ENCODE measurements at regions not wholly inside any gene's neighbourhood (a gene's known extent, or its start where the extent isn't known, plus 50 kb on each side); places are given as distances from the start of the nearest gene placed in this dataset.

DNA sequence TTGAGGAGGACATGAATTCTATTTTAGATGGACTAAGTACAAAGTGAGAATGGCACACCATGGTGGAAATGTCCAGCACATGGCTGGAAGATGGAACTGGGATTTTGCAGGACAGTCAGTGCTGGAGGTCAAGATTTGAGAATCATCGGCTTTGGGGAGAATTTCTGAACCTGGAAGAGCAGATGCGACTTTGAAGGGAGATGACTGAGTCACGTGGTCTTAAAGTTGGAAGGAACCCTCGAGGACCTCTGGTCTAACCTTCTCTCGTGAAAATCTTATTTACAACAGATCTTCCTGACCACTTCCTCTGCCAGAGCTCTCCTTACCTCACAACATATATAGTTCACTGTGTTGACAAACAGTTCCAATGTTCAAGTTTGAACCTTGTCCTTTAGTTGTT, 415.4 kb downstream of the ATP23 start:
- Histone ChIP-seq H3K4me2 (ENCODE audit: low read length) (no peak overlapping the region), H3K9me2 (ENCODE audit: insufficient read depth) (no peaks in the 10 kb centered on the region), H4K20me1 (ENCODE audit: insufficient read depth) (no peaks in the 10 kb centered on the region), H3K4me1 (ENCODE audit: control insufficient read depth in 1 of 2, insufficient read depth in 2 of 2, low read length in 2 of 2) (no peaks in the 10 kb centered on the region), H3K9ac (ENCODE audit: low read length) (no peak overlapping the region), H2AFZ (ENCODE audit: low read depth, low read length, poor library complexity, severe bottlenecking) (no peak overlapping the region), H3K36me3 (ENCODE audit: control insufficient read depth in 1 of 2, insufficient read depth in 2 of 2, low read length in 2 of 2) (no peaks in the 10 kb centered on the region), H3K27me3 (ENCODE audit: insufficient read depth, low read length) (no peaks in the 10 kb centered on the region), H3K79me2 (ENCODE audit: insufficient read depth, low read length) (no peaks in the 10 kb centered on the region), H3K4me3 (replicated peaks in 1 of 2; ENCODE audit: low read depth in 1 of 2, low read length in 2 of 2) (no peak overlapping the region), H3K27ac (ENCODE audit: low read depth, low read length) (no peak overlapping the region), H3K9me3 (ENCODE audit: control insufficient read depth in 1 of 2, insufficient read depth in 1 of 2, low read depth in 1 of 2, low read length in 2 of 2) (no peaks in the 10 kb centered on the region)
- no TSS peak for BruUV-seq (replicated peaks)
- intact Hi-C loops (cut with micrococcal nuclease): no loop called here
- ATAC-seq (no peak), DNase-seq (ENCODE audit: low read depth, low spot score) (no peak)
- ChIA-PET POLR2A (no interaction called here), CTCF (no interaction called here), RAD21 (ENCODE audit: low non-redundant PET in 1 of 2, low total read pairs in 2 of 2, uncharacterized antibody in 2 of 2, unreplicated experiment in 2 of 2) (no interaction called here)
- no peak for TF ChIP-seq RAD21 (IDR thresholded peaks at IDR 0.05; ENCODE audit: low read depth)
- TF ChIP-seq SP1 (IDR thresholded peaks at IDR 0.05; ENCODE audit: low read depth): no peak
- no peak for TF ChIP-seq JUND (IDR thresholded peaks at IDR 0.05)
- TF ChIP-seq EZH2phosphoT487 (IDR thresholded peaks at IDR 0.05; ENCODE audit: borderline replicate concordance): no peak
- TF ChIP-seq, protein P1, sequence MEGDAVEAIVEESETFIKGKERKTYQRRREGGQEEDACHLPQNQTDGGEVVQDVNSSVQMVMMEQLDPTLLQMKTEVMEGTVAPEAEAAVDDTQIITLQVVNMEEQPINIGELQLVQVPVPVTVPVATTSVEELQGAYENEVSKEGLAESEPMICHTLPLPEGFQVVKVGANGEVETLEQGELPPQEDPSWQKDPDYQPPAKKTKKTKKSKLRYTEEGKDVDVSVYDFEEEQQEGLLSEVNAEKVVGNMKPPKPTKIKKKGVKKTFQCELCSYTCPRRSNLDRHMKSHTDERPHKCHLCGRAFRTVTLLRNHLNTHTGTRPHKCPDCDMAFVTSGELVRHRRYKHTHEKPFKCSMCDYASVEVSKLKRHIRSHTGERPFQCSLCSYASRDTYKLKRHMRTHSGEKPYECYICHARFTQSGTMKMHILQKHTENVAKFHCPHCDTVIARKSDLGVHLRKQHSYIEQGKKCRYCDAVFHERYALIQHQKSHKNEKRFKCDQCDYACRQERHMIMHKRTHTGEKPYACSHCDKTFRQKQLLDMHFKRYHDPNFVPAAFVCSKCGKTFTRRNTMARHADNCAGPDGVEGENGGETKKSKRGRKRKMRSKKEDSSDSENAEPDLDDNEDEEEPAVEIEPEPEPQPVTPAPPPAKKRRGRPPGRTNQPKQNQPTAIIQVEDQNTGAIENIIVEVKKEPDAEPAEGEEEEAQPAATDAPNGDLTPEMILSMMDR (IDR thresholded peaks at IDR 0.05 in 2 of 3, conservative IDR thresholded peaks at IDR 0.05 in 1 of 3; ENCODE audit: borderline replicate concordance in 1 of 3, insufficient read depth in 1 of 3, low read depth in 2 of 3, low read length in 2 of 3): no peak
- no peak for TF ChIP-seq POLR2A (IDR thresholded peaks at IDR 0.05; ENCODE audit: borderline replicate concordance, extremely low read depth, insufficient read depth, insufficient read length)
- TF ChIP-seq ELF1 (IDR thresholded peaks at IDR 0.05; ENCODE audit: borderline replicate concordance, low read depth): no peak
- TF ChIP-seq SIN3A (IDR thresholded peaks at IDR 0.05; ENCODE audit: low read depth): no peak
- no peak for TF ChIP-seq FOSL1 (IDR thresholded peaks at IDR 0.05; ENCODE audit: low read depth)

DNA sequence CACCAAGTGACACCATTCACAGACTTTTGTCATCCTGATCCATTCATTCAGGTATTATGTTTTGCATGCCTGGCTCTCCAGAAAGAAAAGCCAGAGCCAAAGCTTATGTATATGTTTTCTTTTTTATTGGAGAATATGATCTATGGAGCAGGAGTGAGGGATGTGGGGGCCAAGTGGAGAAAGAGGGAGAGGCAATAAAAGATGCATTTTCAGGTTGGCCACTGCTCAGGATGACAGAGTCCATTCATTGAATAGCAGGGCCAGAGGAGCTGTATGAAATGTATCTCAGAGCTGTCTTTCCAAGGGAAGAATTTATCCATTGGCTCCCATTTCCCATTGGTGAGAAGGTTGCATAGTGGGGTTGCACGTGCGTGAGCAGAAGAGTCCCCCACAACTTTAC, 416.1 kb downstream of the ATP23 start:
- intact Hi-C loops (cut with micrococcal nuclease): no loop called here
- Histone ChIP-seq H3K36me3 (ENCODE audit: control insufficient read depth in 1 of 2, insufficient read depth in 2 of 2, low read length in 2 of 2) (no peaks in the 10 kb centered on the region), H3K27ac (ENCODE audit: low read depth, low read length) (no peak overlapping the region), H3K9me3 (ENCODE audit: control insufficient read depth in 1 of 2, insufficient read depth in 1 of 2, low read depth in 1 of 2, low read length in 2 of 2) (no peaks in the 10 kb centered on the region), H3K4me2 (ENCODE audit: low read length) (no peak overlapping the region), H3K9ac (ENCODE audit: low read length) (no peak overlapping the region), H3K4me3 (replicated peaks in 1 of 2; ENCODE audit: low read depth in 1 of 2, low read length in 2 of 2) (no peak overlapping the region), H3K4me1 (ENCODE audit: control insufficient read depth in 1 of 2, insufficient read depth in 2 of 2, low read length in 2 of 2) (no peaks in the 10 kb centered on the region), H2AFZ (ENCODE audit: low read depth, low read length, poor library complexity, severe bottlenecking) (no peak overlapping the region), H3K79me2 (ENCODE audit: insufficient read depth, low read length) (no peaks in the 10 kb centered on the region), H4K20me1 (ENCODE audit: insufficient read depth) (no peaks in the 10 kb centered on the region), H3K27me3 (ENCODE audit: insufficient read depth, low read length) (no peaks in the 10 kb centered on the region), H3K9me2 (ENCODE audit: insufficient read depth) (no peaks in the 10 kb centered on the region)
- RAD21 ChIA-PET (ENCODE audit: low non-redundant PET in 1 of 2, low total read pairs in 2 of 2, uncharacterized antibody in 2 of 2, unreplicated experiment in 2 of 2): no interaction called here
- DNase-seq (ENCODE audit: low read depth, low spot score) (no peak), ATAC-seq (no peak)
- POLR2A ChIA-PET: no interaction called here
- CTCF ChIA-PET: no interaction called here
- TF ChIP-seq SP1 (IDR thresholded peaks at IDR 0.05; ENCODE audit: low read depth) (no peak), CEBPB (IDR thresholded peaks at IDR 0.05; ENCODE audit: low read depth) (no peak), FOSL1 (IDR thresholded peaks at IDR 0.05; ENCODE audit: low read depth) (no peak), SIN3A (IDR thresholded peaks at IDR 0.05; ENCODE audit: low read depth) (no peak), POLR2A (IDR thresholded peaks at IDR 0.05; ENCODE audit: borderline replicate concordance, extremely low read depth, insufficient read depth, insufficient read length) (no peak), YY1 (IDR thresholded peaks at IDR 0.05; ENCODE audit: extremely low read depth, insufficient replicate concordance, low read depth, low read length) (no peak)
- no TSS peak for BruUV-seq (replicated peaks)
